GM21619 (cell line): ENCODE measurements at regions not wholly inside any gene's neighbourhood (a gene's known extent, or its start where the extent isn't known, plus 50 kb on each side); places are given as distances from the start of the nearest gene placed in this dataset.

ENCODE experiments used
- ATAC-seq: cut with Tn5 transposase; IDR thresholded peaks from one replicate; pipeline ENCODE4 v1.9.1; 2021; ENCODE audit not compliant: unreplicated experiment

DNA sequence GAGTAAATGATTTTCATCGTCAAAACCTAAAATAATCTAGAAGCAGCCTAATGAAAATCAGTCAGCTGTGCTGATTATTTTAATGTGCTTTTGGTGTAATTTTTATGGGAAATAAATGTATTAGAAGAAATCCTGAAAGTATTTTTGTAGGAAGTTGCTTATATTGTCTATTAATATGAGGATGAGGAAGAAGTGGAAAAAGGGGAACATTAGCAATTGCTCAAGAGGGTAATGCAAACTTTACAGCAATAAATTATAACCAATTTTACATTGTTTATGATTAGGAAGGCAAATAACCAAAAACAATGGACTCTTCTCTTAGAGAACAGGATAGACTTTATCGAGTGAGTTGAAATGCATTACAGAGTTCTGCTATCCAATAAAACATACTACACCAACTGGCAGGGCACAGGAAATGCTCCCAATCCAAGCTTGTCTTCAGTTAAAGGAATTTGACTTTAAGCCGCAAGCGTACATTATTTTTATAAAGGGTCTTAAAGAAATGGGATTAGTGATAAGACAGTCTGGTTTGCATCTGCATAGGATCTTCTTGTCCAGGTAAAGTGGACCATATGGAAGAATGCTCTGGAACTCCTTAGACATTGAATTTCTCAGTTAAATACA is 374.8 kb downstream of the PDGFC start:
- no peak for ATAC-seq

- no peak for ATAC-seq
These were observed 375.6 kb downstream of the PDGFC start for GRCh38 chr4:156596026-156596425.

- ATAC-seq = no peak
These were observed 376.6 kb downstream of the PDGFC start for GRCh38 chr4:156595041-156595440.

DNA sequence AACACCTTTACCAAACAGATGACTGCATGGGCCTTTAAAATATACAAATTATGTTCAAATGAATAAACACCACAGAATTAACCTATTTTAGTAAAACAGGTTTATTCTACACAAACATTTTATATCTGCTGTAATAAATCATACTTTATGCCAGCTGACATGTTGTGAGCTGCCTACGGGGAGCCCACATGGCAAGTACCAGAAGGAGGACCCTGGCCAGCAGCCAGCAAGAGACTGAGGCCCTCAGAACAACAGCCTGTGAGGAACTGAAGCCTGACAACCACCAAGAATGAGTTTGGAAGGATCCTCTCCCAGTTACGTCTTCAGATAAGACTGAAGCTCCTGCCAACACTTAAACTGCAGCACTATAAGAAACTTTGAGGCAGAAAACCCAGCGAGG is 377.0 kb downstream of the PDGFC start:
- ATAC-seq = no peak

DNA sequence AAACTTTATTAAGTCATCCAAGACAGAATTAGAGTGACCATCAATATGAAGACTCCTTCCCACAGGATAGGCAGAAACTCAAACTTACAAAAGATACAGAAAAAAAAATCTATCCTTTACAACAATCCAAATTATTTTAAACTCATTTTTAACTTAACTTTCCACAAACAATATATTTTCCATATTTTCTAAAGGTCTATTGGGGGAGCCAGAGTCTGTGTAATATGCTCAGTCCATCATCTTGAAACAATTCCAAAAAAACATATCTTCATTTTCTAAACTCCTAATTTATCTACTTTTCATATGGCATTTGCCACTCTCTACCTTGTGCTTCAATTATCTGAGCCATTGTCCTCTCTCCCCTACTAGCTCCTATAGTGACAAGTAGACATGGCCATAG is 378.1 kb downstream of the PDGFC start:
- no peak for ATAC-seq

DNA sequence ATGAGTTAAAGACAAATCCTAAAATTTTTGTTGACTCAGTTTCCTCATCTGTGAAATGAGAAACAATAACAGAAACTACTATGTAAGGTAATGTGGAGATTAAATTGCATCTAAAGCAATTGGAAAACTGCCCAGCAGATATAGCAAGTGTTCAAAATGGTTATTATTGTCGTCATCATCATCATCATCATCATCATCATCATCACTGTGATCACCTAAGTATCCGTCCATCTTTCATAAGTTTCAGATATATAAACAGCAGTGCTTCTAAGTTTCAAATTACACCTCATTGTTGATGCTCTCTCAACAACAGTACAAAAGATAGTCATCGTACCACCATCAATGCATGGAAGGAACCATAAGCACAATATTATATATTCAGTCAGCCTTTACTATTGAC is 379.9 kb downstream of the PDGFC start:
- ATAC-seq = no peak

- no peak for ATAC-seq
These were observed 387.5 kb downstream of the PDGFC start for GRCh38 chr4:156584100-156584499.

DNA sequence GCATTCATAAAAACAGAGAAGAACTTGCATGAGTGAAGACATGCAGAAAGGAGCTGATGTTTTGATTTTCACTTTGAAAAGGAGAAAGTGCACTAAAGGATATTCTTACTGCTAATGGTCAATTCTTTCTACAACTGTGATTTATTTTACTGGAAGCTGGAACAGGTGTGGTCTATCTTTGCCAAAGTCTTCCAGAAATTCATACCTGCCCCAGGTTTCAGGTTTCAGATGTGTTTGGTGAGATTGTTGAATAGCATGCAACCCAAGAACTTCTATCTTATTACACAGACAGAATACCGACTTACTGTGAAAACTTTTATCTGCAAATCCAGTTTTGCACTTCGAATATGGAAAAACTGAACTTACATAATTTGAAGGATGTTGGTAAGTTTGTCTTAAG is 388.3 kb downstream of the PDGFC start:
- ATAC-seq = no peak

- ATAC-seq = no peak
These were observed 390.1 kb downstream of the PDGFC start for GRCh38 chr4:156581282-156582063.

- ATAC-seq = no peak
These were observed 392.9 kb downstream of the PDGFC start for GRCh38 chr4:156578713-156579112.

GRCh38 chr4:156578005-156578404 is 393.6 kb downstream of the PDGFC start:
- no peak for ATAC-seq

- ATAC-seq = no peak
These were observed 394.7 kb downstream of the PDGFC start for GRCh38 chr4:156576946-156577345.

- no peak for ATAC-seq
These were observed 396.0 kb downstream of the PDGFC start for GRCh38 chr4:156575430-156576073.

GRCh38 chr4:156571146-156571545 is 400.5 kb downstream of the PDGFC start:
- no peak for ATAC-seq

DNA sequence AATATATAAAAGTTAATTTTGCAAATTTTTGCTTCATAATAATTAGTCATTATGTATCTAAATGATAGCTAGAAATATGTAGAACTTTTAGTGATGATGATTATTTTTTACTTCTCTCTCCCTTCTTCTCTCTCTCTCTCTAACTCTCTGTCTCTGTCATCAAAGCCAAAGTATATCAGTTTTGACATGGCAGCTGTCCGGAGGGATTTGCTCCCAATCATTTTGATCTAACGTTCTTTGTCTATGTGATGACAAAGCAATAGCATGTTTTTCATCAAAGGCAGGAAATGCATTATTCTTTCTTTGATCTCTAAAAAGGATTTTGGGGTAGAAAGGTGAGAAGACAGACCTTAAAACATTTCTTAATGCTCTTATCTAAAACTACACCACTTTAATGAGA is 402.1 kb downstream of the PDGFC start:
- ATAC-seq = no peak

DNA sequence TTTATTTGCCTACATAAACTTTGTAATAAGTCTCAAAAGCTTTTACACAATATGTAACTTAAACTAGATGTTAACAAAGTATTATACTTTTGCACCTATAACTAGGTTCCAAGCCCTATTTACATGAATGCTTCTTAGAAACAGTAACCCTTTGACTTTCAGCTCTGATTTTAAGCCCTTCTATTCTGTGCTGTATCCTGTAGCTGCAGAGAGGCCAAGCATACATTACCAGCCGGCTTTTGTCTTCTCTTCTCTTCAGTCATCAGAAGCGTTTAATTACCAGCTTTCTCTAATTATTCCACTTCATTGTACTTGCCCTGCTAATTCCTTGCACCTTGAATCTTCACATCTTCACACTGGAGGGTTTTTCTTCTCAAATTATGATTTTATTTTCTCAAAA is 403.1 kb downstream of the PDGFC start:
- no peak for ATAC-seq

DNA sequence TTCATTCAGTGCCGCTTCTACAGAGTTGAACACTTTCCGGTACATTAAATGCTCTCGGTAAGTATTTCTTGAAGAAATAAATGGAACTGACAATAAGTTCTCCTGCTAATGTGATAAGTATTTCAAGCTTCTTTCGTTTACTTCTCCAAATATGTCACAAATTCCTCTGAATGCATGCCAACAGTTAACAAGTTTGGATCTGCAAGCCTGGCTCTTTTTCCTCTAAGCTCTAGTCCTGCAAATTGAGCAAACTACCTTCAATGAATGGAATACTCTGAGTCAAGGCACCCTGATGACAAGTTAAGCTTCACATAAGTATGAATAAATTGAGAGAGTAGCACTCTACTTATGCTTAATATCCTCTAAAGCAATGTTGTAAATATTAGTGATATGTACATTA is 403.6 kb downstream of the PDGFC start:
- ATAC-seq = no peak

DNA sequence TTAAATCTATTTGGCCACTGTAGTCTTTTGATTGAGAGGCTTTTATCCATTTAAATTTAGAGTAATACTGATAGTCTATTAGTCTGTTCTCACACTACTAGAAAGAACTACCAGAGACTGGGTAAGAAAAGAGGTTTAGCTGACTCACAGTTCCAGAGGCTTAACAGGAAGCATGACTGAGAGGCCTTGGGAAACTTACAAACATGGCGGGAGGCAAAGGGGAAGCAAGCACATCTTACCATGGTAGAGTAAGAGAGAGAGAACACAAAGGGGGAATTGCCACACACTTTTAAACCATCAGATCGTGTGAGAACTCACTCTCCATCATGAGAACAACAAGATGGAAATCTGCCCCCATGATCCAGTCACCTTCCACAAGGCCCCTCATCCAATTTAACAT is 410.9 kb downstream of the PDGFC start:
- ATAC-seq = no peak

- no peak for ATAC-seq
These were observed 412.3 kb downstream of the PDGFC start for GRCh38 chr4:156559346-156559745.

DNA sequence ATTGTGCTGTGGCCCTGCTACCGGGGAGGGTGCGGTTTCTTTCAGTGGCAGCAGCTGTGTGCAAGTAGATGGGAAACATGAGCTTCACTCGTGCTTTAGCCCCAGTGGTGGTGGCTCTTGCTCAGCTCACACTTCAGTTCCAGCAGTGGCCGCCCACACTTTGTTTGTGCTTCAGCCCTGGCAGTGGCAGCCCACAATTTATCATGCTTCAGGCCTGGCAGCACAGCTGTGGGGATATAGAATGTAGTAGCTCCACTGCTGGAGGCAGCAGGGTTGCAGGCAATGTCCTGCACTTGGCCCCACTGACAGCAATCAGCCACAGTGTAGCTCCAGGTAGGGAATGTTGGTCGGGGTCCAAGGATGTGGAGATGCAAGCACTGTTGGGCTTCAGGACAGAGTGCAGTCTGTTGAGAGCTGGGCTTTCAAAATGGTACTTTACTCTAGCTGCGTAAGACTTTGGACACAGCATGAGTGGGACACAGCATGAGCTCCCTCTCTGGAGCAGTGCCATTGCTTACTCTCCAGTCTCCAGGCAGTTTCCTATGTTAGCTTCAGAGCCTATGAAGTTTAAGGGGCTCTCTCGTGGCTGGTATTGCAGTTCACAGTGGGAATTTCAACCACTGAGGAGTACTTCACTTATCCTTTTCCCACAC is 413.1 kb downstream of the PDGFC start:
- ATAC-seq = no peak

- ATAC-seq = no peak
These were observed 413.7 kb downstream of the PDGFC start for GRCh38 chr4:156557920-156558319.

- ATAC-seq = no peak
These were observed 415.3 kb downstream of the PDGFC start for GRCh38 chr4:156556336-156556735.
